Right atrium auricular region (tissue), 2 donors: ENCODE measurements at regions not wholly inside any gene's neighbourhood (a gene's known extent, or its start where the extent isn't known, plus 50 kb on each side); places are given as distances from the start of the nearest gene placed in this dataset.

ENCODE experiments used
- DNase-seq: peaks from one replicate; pipeline ENCODE4 v3.0.0-alpha.2; 2019; ENCODE audit warnings: low spot score
- H3K27ac ChIP-seq, 2 donors: fragments of 200-600 bp; sonication (generic); 1 replicate in 1 of 2; 2 replicates in 1 of 2; pipeline ENCODE4 v1.5.1; 2016 to 2019
- H3K27me3 ChIP-seq, 2 donors: fragments of 200-600 bp; sonication (generic); one replicate each; pipeline versions ENCODE4 v1.5.1 to v1.6.0; 2017 to 2019
- H3K36me3 ChIP-seq: fragments of 200-600 bp; sonication (generic); one replicate; pipeline ENCODE4 v1.5.1; 2016
- H3K4me1 ChIP-seq, 2 donors: fragments of 200-600 bp; sonication (generic); one replicate each; pipeline versions ENCODE4 v1.5.1 to v1.6.0; 2017 to 2019
- H3K4me3 ChIP-seq, 2 donors: fragments of 200-600 bp; sonication (generic); 1 replicate in 1 of 2; 2 replicates in 1 of 2; pipeline ENCODE4 v1.5.1; 2017 to 2019; ENCODE audit warnings: mild to moderate bottlenecking in 1 of 2, moderate library complexity in 1 of 2
- H3K9me3 ChIP-seq, 2 donors: fragments of 200-600 bp; sonication (generic); one replicate each; pipeline ENCODE4 v1.5.1; 2019
- CTCF ChIP-seq, 2 donors: fragments of 200-600 bp; sonication (generic); IDR thresholded peaks; one replicate each; pipeline ENCODE4 v1.5.1; 2019; ENCODE audit warnings: antibody characterized with exemption in 2 of 2

- no peaks in the 10 kb centered on the region for H3K36me3 ChIP-seq
- H3K4me3 ChIP-seq = no peak overlapping the region
- H3K27me3 ChIP-seq = no peaks in the 10 kb centered on the region
- H3K4me1 ChIP-seq = no peaks in the 10 kb centered on the region
- no peaks in the 10 kb centered on the region for H3K9me3 ChIP-seq
- no peak for TF ChIP-seq CTCF (IDR thresholded peaks at IDR 0.05)
- no peak for DNase-seq
- H3K27ac ChIP-seq = no peak overlapping the region
Measured at GRCh38 chr9:103991001-103991400, 103.1 kb upstream of the SMC2 start.

GRCh38 chr9:103991698-103992097 lies 102.4 kb upstream of the SMC2 start:
- no peaks in the 10 kb centered on the region for H3K36me3 ChIP-seq
- no peak for TF ChIP-seq CTCF (IDR thresholded peaks at IDR 0.05)

GRCh38 chr9:103992938-103993579 lies 101.0 kb upstream of the SMC2 start:
- H3K36me3 ChIP-seq = no peaks in the 10 kb centered on the region
- no peak for DNase-seq
- no peak overlapping the region for H3K27ac ChIP-seq
- no peaks in the 10 kb centered on the region for H3K27me3 ChIP-seq
- H3K9me3 ChIP-seq = no peaks in the 10 kb centered on the region
- H3K4me3 ChIP-seq = no peak overlapping the region
- TF ChIP-seq CTCF (IDR thresholded peaks at IDR 0.05) = no peak
- no peaks in the 10 kb centered on the region for H3K4me1 ChIP-seq

More at GRCh38 chr9:103991698-103992097, 102.4 kb upstream of the SMC2 start:
- Histone ChIP-seq H3K9me3 (no peaks in the 10 kb centered on the region), H3K27me3 (no peaks in the 10 kb centered on the region), H3K4me3 (no peak overlapping the region), H3K4me1 (no peaks in the 10 kb centered on the region), H3K27ac (no peak overlapping the region)
- DNase-seq = no peak

- no peak for DNase-seq
- no peaks in the 10 kb centered on the region for H3K27me3 ChIP-seq
- no peak overlapping the region for H3K27ac ChIP-seq
- no peak overlapping the region for H3K4me3 ChIP-seq
- no peaks in the 10 kb centered on the region for H3K4me1 ChIP-seq
- no peaks in the 10 kb centered on the region for H3K36me3 ChIP-seq
- TF ChIP-seq CTCF (IDR thresholded peaks at IDR 0.05) = no peak
- H3K9me3 ChIP-seq = no peaks in the 10 kb centered on the region
Measured at GRCh38 chr9:103997856-103998370, 96.2 kb upstream of the SMC2 start.

GRCh38 chr9:103999375-104000062 lies 94.6 kb upstream of the SMC2 start:
- Histone ChIP-seq H3K9me3 (no peaks in the 10 kb centered on the region), H3K4me3 (no peak overlapping the region), H3K27me3 (no peaks in the 10 kb centered on the region), H3K27ac (no peak overlapping the region), H3K4me1 (no peaks in the 10 kb centered on the region), H3K36me3 (no peaks in the 10 kb centered on the region)
- no peak for TF ChIP-seq CTCF (IDR thresholded peaks at IDR 0.05)
- no peak for DNase-seq
